Prostate gland (tissue), 2 donors: ENCODE measurements at regions not wholly inside any gene's neighbourhood (a gene's known extent, or its start where the extent isn't known, plus 50 kb on each side); places are given as distances from the start of the nearest gene placed in this dataset.

ENCODE experiments used
- DNase-seq: peaks from one replicate; pipeline ENCODE4 v3.0.0-alpha.2; 2019; ENCODE audit warnings: low spot score
- H3K27ac ChIP-seq, 2 donors: fragments of 200-600 bp; sonication (generic); 2 replicates each; pipeline ENCODE4 v1.5.1; 2017 to 2019
- H3K27me3 ChIP-seq: fragments of 200-600 bp; sonication (generic); replicated peaks from 2 replicates; pipeline ENCODE4 v1.5.1; 2019; ENCODE audit not compliant: insufficient read depth
- H3K36me3 ChIP-seq, 2 donors: fragments of 200-600 bp; sonication (generic); 1 replicate in 1 of 2; 2 replicates in 1 of 2; pipeline versions ENCODE4 v1.5.1 to v1.8.1; 2017 to 2019
- H3K4me1 ChIP-seq: fragments of 200-600 bp; sonication (generic); replicated peaks from 2 replicates; pipeline ENCODE4 v1.5.1; 2019
- H3K4me3 ChIP-seq, 2 donors: fragments of 200-600 bp; sonication (generic); 2 replicates each; pipeline ENCODE4 v1.5.1; 2017 to 2019
- H3K9me3 ChIP-seq: fragments of 200-600 bp; sonication (generic); 2 replicates; pipeline ENCODE4 v1.5.1; 2017
- POLR2A ChIP-seq: fragments of 450-650 bp; IDR thresholded peaks from one replicate; pipeline ENCODE4 v1.6.1; 2016; ENCODE audit warnings: antibody characterized with exemption, mild to moderate bottlenecking
- POLR2AphosphoS5 ChIP-seq: sonication (generic); formaldehyde crosslinking; IDR thresholded peaks from one replicate; pipeline ENCODE4 v1.6.1; 2017; ENCODE audit warnings: antibody characterized with exemption
- WGBS: methylation state at CpG from one replicate; pipeline ENCODE4 v1.1.5; 2018; 5-methylcytosine and 5-hydroxymethylcytosine counted together
- intact Hi-C: fragments of 100-400 bp; cut with DNase I; formaldehyde crosslinking; loops from one replicate; pipeline ENCODE4 v1.14.2; 2022
- TF ChIP-seq, protein P1 (sequence below), 4 experiments: fragments of 200-600 bp in 2 of 4; fragments of 450-650 bp in 2 of 4; sonication (generic) in 2 of 4; IDR thresholded peaks; 1 replicate in 3 of 4; 2 replicates in 1 of 4; pipeline ENCODE4 v1.5.1; 2016 to 2019; ENCODE audit warnings: antibody characterized with exemption in 4 of 4, mild to moderate bottlenecking in 2 of 4, moderate library complexity in 2 of 4

DNA sequence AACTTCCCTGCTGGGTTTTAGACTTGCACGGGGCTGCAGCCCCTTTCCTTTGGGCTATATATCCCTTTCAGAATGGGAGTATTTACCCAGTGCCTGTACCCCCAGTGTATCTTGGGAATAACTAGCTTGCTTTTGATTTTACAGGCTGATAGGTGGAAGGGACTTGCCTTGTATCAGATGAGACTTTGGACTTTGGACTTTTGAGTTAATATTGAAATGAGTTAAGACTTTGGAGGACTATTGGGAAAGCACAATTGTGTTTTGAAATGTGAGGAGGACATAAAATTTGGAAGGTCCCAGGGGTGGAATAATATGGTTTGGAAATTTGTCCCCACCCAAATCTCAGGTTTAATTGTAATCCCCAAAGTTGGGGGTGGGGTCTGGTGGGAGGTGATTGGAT is 393.8 kb upstream of the KIF2B start:
- no peak for DNase-seq

DNA sequence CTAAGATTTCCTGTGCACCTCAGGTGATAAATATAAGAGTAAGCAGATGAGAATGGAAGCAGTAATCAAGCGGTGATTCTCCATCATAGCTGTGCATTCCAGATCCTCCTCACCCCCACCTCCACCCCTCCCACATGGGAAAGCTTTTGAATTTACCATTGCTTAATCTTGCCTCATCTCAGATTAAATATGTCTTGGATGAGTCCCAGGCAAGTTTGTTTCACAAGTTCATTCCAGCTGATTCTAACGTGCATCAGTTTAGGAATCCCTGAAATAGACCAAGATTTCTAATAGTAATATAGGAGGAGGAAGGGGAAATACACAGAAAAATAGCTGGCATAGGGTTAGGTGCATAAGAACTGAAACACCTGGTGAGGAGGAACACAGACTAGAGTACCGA is 396.2 kb upstream of the KIF2B start:
- TF ChIP-seq, protein P1, sequence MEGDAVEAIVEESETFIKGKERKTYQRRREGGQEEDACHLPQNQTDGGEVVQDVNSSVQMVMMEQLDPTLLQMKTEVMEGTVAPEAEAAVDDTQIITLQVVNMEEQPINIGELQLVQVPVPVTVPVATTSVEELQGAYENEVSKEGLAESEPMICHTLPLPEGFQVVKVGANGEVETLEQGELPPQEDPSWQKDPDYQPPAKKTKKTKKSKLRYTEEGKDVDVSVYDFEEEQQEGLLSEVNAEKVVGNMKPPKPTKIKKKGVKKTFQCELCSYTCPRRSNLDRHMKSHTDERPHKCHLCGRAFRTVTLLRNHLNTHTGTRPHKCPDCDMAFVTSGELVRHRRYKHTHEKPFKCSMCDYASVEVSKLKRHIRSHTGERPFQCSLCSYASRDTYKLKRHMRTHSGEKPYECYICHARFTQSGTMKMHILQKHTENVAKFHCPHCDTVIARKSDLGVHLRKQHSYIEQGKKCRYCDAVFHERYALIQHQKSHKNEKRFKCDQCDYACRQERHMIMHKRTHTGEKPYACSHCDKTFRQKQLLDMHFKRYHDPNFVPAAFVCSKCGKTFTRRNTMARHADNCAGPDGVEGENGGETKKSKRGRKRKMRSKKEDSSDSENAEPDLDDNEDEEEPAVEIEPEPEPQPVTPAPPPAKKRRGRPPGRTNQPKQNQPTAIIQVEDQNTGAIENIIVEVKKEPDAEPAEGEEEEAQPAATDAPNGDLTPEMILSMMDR (IDR thresholded peaks at IDR 0.05): no peak
- TF ChIP-seq POLR2A: no peak
- TF ChIP-seq POLR2AphosphoS5: no peak
- Histone ChIP-seq H3K4me3 (no peak overlapping the region), H3K36me3 (no peaks in the 10 kb centered on the region), H3K27ac (no peak overlapping the region), H3K9me3 (no peaks in the 10 kb centered on the region), H3K27me3 (no peaks in the 10 kb centered on the region), H3K4me1 (no peaks in the 10 kb centered on the region)
- WGBS: 55% methylated on average over 3 of the region's 3 CpGs
- DNase-seq: no peak
- intact Hi-C loops: no loop called here

More for the DNA sequence above, 393.8 kb upstream of the KIF2B start:
- WGBS: 83% methylated on average over 1 of the region's 1 CpG
- Histone ChIP-seq H3K27me3 (no peaks in the 10 kb centered on the region), H3K27ac (no peak overlapping the region), H3K36me3 (no peaks in the 10 kb centered on the region), H3K4me3 (no peak overlapping the region), H3K4me1 (no peaks in the 10 kb centered on the region), H3K9me3 (no peaks in the 10 kb centered on the region)
- intact Hi-C loops: no loop called here
- TF ChIP-seq POLR2AphosphoS5 (no peak), POLR2A (no peak)
- TF ChIP-seq, protein P1 (IDR thresholded peaks at IDR 0.05): no peak

DNA sequence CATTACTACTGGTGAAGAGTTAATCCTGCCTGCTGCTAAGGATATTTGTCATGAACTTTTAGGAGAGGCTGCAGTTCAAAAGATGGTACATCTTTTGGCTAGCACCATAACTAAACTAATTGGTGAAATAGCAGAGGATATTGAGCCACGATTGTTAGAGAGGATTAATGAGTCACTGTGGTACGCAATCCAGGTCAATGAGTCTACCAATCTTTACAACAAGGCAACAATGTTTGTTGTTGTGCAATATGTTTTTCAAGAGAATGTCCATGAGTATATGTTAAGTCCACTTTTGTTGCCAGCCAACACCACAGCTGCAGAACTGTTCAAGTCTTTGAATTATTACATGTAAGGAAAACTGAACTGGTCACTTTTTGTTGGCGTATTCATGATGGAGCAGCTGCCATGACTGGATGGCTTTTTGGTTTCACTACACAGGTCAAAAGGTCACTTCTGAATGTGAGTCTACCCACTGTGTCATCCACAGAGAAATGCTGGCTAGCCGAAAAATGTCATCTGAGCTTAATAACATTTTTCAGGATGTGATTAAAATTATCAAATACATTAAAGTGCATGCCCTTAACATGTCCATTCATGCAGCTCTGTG is 402.6 kb upstream of the KIF2B start:
- WGBS: 87% methylated on average over 4 of the region's 4 CpGs
- intact Hi-C loops: no loop called here
- H3K4me3 ChIP-seq: no peak overlapping the region

DNA sequence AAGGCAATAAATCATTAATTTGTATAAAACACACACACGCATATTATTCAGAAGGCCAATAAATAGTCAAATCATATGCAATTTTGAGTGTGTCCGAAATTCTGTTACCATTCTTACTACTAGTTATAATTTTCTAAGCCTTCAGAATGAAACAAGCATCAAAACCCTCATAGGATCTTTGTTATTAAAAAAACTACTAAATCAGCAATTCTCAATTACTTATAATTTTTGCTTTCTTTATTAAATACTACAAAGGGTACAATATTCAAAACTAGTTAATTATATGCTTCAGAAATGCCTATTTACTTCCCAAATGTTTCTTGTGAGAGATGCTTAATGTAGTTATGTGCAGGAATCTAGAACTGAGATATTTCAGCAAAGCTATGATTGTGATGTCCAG is 413.1 kb upstream of the KIF2B start:
- H3K27me3 ChIP-seq: no peaks in the 10 kb centered on the region
- no peak overlapping the region for H3K4me3 ChIP-seq
- TF ChIP-seq POLR2AphosphoS5 (no peak), POLR2A (no peak)
- TF ChIP-seq, protein P1 (IDR thresholded peaks at IDR 0.05): no peak
- 85% methylated on average over 2 of the region's 2 CpGs for WGBS
- H3K36me3 ChIP-seq: no peaks in the 10 kb centered on the region
- no peak for DNase-seq
- H3K27ac ChIP-seq: no peak overlapping the region
- no peaks in the 10 kb centered on the region for H3K9me3 ChIP-seq
- no peaks in the 10 kb centered on the region for H3K4me1 ChIP-seq
- intact Hi-C loops: no loop called here

More for the DNA sequence above, 402.6 kb upstream of the KIF2B start:
- H3K27me3 ChIP-seq: no peaks in the 10 kb centered on the region
- TF ChIP-seq, protein P1 (IDR thresholded peaks at IDR 0.05): no peak
- TF ChIP-seq POLR2A (no peak), POLR2AphosphoS5 (no peak)
- H3K36me3 ChIP-seq: no peaks in the 10 kb centered on the region
- DNase-seq: no peak
- H3K27ac ChIP-seq: no peak overlapping the region
- no peaks in the 10 kb centered on the region for H3K9me3 ChIP-seq
- no peaks in the 10 kb centered on the region for H3K4me1 ChIP-seq

DNA sequence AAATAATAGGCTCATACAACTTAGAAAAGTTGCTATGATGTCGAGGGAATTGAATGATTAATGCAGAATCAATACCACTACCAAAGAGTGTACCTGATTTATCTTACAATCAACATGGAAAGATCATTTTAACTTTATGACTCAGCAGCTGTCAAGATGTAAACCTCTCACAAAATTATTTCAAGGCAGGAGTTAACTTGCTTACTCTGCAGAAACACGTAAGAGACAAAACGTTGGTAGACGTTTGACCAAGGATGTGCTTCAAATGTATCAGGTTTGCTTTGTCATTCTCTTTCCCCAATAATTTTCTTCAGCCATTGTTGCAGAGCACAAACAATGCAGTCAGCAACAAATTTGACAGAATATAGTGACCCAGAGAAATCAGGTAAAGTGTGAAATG is 415.8 kb upstream of the KIF2B start:
- Histone ChIP-seq H3K4me3 (no peak overlapping the region), H3K27ac (no peak overlapping the region), H3K9me3 (no peaks in the 10 kb centered on the region), H3K4me1 (no peaks in the 10 kb centered on the region), H3K36me3 (no peaks in the 10 kb centered on the region), H3K27me3 (no peaks in the 10 kb centered on the region)
- TF ChIP-seq POLR2AphosphoS5: no peak
- no peak for TF ChIP-seq POLR2A
- TF ChIP-seq, protein P1 (IDR thresholded peaks at IDR 0.05): no peak
- WGBS: 67% methylated on average over 4 of the region's 4 CpGs
- no peak for DNase-seq
- intact Hi-C loops: no loop called here
